Right atrium auricular region (tissue), 2 donors: ENCODE measurements at regions not wholly inside any gene's neighbourhood (a gene's known extent, or its start where the extent isn't known, plus 50 kb on each side); places are given as distances from the start of the nearest gene placed in this dataset.

Experiments
- DNase-seq: peaks from one replicate; pipeline ENCODE4 v3.0.0-alpha.2; 2019; ENCODE audit warnings: low spot score
- H3K27ac ChIP-seq, 2 donors: fragments of 200-600 bp; sonication (generic); 1 replicate in 1 of 2; 2 replicates in 1 of 2; pipeline ENCODE4 v1.5.1; 2016 to 2019
- H3K27me3 ChIP-seq, 2 donors: fragments of 200-600 bp; sonication (generic); one replicate each; pipeline versions ENCODE4 v1.5.1 to v1.6.0; 2017 to 2019
- H3K36me3 ChIP-seq: fragments of 200-600 bp; sonication (generic); one replicate; pipeline ENCODE4 v1.5.1; 2016
- H3K4me1 ChIP-seq, 2 donors: fragments of 200-600 bp; sonication (generic); one replicate each; pipeline versions ENCODE4 v1.5.1 to v1.6.0; 2017 to 2019
- H3K4me3 ChIP-seq, 2 donors: fragments of 200-600 bp; sonication (generic); 1 replicate in 1 of 2; 2 replicates in 1 of 2; pipeline ENCODE4 v1.5.1; 2017 to 2019; ENCODE audit warnings: mild to moderate bottlenecking in 1 of 2, moderate library complexity in 1 of 2
- H3K9me3 ChIP-seq, 2 donors: fragments of 200-600 bp; sonication (generic); one replicate each; pipeline ENCODE4 v1.5.1; 2019
- TF ChIP-seq, protein P1 (sequence below), 2 donors: fragments of 200-600 bp; sonication (generic); IDR thresholded peaks; one replicate each; pipeline ENCODE4 v1.5.1; 2019; ENCODE audit warnings: antibody characterized with exemption in 2 of 2

DNA sequence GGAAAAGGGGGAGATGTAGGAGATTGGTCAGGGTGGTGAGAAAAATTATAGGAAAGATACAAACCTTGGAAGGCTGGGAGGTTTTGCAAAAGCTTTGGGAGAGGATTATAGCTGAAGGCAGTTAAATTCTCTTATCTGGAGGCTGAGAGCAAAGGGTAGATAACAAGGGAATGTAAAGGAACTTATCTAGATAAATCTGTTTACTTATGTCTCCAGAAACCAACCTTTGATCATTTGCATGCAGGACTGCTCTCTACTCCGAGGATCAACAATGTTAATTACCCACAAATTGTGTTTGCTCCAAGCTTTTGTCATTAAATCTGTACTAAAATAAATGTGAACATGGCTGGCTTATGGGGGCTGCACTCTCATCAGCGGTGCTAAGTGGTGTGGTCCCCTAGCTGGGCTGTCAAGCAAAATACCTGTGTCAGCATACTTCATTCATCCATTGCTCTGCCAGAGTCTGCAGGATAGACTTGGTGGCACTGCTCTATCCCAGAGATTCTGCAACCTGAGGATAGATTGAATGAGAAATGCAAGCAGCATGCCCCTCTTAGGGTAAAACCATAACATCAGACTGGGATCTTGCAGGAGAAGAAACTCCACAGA, 1599.2 kb upstream of the TENM4 start:
- TF ChIP-seq, protein P1, sequence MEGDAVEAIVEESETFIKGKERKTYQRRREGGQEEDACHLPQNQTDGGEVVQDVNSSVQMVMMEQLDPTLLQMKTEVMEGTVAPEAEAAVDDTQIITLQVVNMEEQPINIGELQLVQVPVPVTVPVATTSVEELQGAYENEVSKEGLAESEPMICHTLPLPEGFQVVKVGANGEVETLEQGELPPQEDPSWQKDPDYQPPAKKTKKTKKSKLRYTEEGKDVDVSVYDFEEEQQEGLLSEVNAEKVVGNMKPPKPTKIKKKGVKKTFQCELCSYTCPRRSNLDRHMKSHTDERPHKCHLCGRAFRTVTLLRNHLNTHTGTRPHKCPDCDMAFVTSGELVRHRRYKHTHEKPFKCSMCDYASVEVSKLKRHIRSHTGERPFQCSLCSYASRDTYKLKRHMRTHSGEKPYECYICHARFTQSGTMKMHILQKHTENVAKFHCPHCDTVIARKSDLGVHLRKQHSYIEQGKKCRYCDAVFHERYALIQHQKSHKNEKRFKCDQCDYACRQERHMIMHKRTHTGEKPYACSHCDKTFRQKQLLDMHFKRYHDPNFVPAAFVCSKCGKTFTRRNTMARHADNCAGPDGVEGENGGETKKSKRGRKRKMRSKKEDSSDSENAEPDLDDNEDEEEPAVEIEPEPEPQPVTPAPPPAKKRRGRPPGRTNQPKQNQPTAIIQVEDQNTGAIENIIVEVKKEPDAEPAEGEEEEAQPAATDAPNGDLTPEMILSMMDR (IDR thresholded peaks at IDR 0.05), result no peak
- no peak overlapping the region for H3K27ac ChIP-seq
- peaks cover 0 to 27% of the 10 kb centered on the region in 2 donors for H3K9me3 ChIP-seq
- H3K4me1 ChIP-seq, result no peaks in the 10 kb centered on the region
- no peaks in the 10 kb centered on the region for H3K36me3 ChIP-seq
- no peak for DNase-seq
- H3K27me3 ChIP-seq, result no peaks in the 10 kb centered on the region
- no peak overlapping the region for H3K4me3 ChIP-seq

DNA sequence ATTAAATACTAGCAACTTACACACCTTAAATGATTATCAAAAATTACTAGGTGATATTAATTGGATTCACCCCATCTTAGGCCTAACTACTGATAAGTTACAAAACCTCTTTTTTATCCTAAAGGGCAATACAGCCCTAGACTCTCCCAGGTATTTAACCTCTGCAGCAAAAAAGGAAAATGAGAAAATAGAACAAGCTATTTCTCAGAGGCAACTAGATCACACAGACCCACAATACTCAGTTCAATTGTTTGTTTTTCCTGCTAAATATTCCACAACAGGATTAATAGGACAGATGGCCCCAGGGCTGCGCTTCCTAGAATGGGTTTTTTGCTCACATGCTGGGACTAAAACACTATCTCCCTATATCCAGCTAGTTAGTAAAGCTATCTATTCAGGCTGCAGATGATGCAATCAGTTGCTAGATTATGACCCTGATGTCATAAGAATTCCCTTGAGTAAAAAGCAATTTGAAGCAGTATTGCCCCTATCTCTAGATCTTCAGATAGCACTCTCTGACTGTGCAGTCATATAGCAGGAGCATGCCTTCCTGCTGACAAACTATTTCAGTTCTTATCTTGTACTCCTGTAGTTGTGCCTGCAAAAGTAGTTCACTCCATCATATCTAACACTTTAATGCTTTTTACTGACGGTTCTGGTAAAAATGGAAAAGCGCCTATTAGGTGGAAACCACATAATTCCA, 1595.5 kb upstream of the TENM4 start:
- Histone ChIP-seq H3K9me3 (peaks cover 0 to 18% of the 10 kb centered on the region in 2 donors), H3K36me3 (no peaks in the 10 kb centered on the region), H3K4me1 (no peaks in the 10 kb centered on the region), H3K27ac (no peak overlapping the region), H3K27me3 (no peaks in the 10 kb centered on the region), H3K4me3 (no peak overlapping the region)
- TF ChIP-seq, protein P1 (IDR thresholded peaks at IDR 0.05), result no peak
- no peak for DNase-seq

DNA sequence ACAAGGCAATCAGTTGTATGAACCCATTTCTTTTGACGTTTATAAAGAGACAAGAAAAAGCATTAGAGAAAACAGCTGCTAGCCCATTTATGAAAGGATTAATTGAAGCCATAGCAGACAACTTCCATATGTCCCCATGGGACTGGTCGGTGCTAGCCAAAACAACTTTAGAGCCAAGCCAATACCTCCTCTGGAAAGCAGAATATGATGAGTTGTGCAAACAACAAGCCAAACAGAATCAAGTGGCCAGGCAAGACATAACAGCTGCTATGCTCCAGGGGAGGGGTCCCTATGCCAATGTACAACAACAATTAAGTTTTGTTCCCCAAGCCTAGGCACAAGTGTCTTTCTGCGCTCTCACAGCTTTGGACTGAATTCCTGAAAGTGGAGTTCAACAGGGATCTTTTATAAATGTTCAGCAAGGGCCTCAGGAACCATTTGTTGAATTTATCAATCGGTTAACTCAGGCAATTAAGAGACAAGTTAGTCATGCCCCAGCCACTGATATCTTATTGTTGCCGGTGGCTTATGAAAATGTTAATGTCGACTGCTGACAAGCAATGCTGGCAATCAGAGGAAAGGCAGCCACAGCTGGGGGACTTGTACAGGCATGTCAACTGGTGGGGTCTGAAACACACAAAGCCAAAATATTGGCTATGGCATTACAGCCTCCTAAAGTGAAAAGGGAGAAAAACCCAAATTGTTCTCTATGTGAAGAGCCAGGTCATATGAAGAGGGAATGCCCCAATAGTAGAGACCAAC, 1593.1 kb upstream of the TENM4 start:
- TF ChIP-seq, protein P1 (IDR thresholded peaks at IDR 0.05), result no peak
- H3K9me3 ChIP-seq, result peaks cover 0 to 18% of the 10 kb centered on the region in 2 donors

DNA sequence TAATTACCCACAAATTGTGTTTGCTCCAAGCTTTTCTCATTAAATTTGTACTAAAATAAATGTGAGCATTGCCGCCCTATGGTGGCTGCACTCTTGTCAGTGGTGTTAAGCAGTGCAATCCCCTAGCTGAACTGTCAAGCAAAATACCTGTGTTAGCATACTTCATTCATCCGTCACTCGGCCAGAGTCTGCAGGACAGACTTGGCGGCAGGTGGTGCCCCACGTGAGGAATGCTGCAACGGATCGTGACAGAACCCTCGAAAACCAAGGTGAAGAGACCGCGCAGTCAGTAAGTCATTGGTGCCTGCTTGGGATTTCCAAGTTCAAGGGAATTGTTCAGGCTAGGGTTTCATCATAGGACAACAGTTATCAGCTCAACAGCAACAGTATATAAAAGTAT, 1592.1 kb upstream of the TENM4 start:
- Histone ChIP-seq H3K27ac (no peak overlapping the region), H3K36me3 (no peaks in the 10 kb centered on the region), H3K4me1 (no peaks in the 10 kb centered on the region), H3K27me3 (no peaks in the 10 kb centered on the region), H3K4me3 (no peak overlapping the region), H3K9me3 (peaks cover 0 to 18% of the 10 kb centered on the region in 2 donors)
- DNase-seq, result no peak
- TF ChIP-seq, protein P1 (IDR thresholded peaks at IDR 0.05), result no peak

More for the DNA sequence above, 1593.1 kb upstream of the TENM4 start:
- DNase-seq, result no peak
- no peak overlapping the region for H3K4me3 ChIP-seq
- H3K27me3 ChIP-seq, result no peaks in the 10 kb centered on the region
- H3K27ac ChIP-seq, result no peak overlapping the region
- no peaks in the 10 kb centered on the region for H3K4me1 ChIP-seq
- H3K36me3 ChIP-seq, result no peaks in the 10 kb centered on the region

DNA sequence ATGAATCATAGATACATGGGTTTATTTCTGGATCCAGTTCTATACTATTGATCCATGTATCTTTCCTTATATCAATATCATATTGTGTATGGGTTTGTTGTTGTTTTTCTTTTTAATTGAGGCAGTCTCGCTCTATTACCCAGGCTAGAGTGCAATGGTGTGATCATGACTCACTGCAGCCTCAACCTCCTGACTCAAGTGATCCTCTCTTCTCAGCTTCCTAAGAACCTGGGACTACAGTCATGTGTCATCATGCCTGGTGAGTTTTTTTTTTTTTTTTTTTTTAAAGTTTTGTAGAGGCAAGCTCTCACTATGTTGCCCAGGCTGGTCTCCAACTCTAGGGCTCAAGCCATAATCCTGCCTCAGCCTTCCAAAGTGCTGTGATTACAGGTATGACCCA, 1589.4 kb upstream of the TENM4 start:
- H3K36me3 ChIP-seq, result no peaks in the 10 kb centered on the region
- peaks cover 0 to 4% of the 10 kb centered on the region in 2 donors for H3K9me3 ChIP-seq
- no peak for DNase-seq
- no peak overlapping the region for H3K27ac ChIP-seq
- H3K4me3 ChIP-seq, result no peak overlapping the region
- TF ChIP-seq, protein P1 (IDR thresholded peaks at IDR 0.05), result no peak
- H3K4me1 ChIP-seq, result no peaks in the 10 kb centered on the region
- H3K27me3 ChIP-seq, result no peaks in the 10 kb centered on the region
